Liver (tissue), 3 donors: ENCODE measurements at regions not wholly inside any gene's neighbourhood (a gene's known extent, or its start where the extent isn't known, plus 50 kb on each side); places are given as distances from the start of the nearest gene placed in this dataset.

Experiments
- FOXA1 ChIP-seq: IDR thresholded peaks from 2 replicates; pipeline ENCODE4 v1.6.1; 2016; ENCODE audit warnings: antibody characterized with exemption
- JUND ChIP-seq, 2 donors: IDR thresholded peaks; 2 replicates each; pipeline ENCODE4 v1.6.1; 2016; ENCODE audit warnings: antibody characterized with exemption in 2 of 2
- RAD21 ChIP-seq, 2 donors: IDR thresholded peaks; 2 replicates each; pipeline ENCODE4 v1.6.1; 2016; ENCODE audit warnings: antibody characterized with exemption in 2 of 2, mild to moderate bottlenecking in 2 of 2
- TAF1 ChIP-seq: conservative IDR thresholded peaks from 2 replicates; pipeline ENCODE4 v1.6.1; 2016; ENCODE audit warnings: antibody characterized with exemption, mild to moderate bottlenecking
- TF ChIP-seq, protein P1 (sequence below): fragments of 150-350 bp; IDR thresholded peaks from 2 replicates; pipeline ENCODE4 v1.5.1; 2017; ENCODE audit warnings: improper control_type of control experiment, low read depth, low read length; ENCODE audit not compliant: missing input control
- TF ChIP-seq, protein P2 (sequence below): IDR thresholded peaks from 2 replicates; pipeline ENCODE4 v1.6.1; 2016; ENCODE audit warnings: antibody characterized with exemption
- TF ChIP-seq, protein P3 (sequence below): IDR thresholded peaks from 2 replicates; pipeline ENCODE4 v1.6.1; 2016; ENCODE audit warnings: antibody characterized with exemption, mild to moderate bottlenecking
- TF ChIP-seq, protein P4 (sequence below): IDR thresholded peaks from 2 replicates; pipeline ENCODE4 v1.6.1; 2016; ENCODE audit warnings: antibody characterized with exemption
- donor health status: healthy.
- donor health status: healthy.

DNA sequence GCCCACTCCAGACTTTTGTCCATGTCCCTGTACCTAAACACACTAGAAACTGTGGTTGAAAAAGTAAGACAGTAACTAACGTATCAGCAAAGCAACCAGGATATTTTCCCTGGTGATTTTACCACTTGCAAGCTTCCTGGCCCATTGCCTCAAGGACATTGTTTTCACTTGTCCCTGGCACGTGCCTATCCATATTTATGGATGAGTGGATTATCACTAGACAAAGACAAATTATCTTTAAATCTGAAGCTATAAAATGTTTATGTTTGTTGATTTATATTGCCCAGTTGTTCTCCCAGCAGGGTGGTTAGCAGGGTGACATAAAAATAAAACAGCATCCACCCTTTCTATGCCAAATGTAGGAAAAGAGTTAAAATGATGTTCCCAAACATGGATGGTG lies 93.2 kb upstream of the STEAP1 start:
- TF ChIP-seq, protein P1, sequence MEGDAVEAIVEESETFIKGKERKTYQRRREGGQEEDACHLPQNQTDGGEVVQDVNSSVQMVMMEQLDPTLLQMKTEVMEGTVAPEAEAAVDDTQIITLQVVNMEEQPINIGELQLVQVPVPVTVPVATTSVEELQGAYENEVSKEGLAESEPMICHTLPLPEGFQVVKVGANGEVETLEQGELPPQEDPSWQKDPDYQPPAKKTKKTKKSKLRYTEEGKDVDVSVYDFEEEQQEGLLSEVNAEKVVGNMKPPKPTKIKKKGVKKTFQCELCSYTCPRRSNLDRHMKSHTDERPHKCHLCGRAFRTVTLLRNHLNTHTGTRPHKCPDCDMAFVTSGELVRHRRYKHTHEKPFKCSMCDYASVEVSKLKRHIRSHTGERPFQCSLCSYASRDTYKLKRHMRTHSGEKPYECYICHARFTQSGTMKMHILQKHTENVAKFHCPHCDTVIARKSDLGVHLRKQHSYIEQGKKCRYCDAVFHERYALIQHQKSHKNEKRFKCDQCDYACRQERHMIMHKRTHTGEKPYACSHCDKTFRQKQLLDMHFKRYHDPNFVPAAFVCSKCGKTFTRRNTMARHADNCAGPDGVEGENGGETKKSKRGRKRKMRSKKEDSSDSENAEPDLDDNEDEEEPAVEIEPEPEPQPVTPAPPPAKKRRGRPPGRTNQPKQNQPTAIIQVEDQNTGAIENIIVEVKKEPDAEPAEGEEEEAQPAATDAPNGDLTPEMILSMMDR: no peak
- TF ChIP-seq RAD21 (IDR thresholded peaks at IDR 0.05) (no peak), TAF1 (no peak), FOXA1 (no peak), JUND (IDR thresholded peaks at IDR 0.05) (no peak)
- TF ChIP-seq, protein P2, sequence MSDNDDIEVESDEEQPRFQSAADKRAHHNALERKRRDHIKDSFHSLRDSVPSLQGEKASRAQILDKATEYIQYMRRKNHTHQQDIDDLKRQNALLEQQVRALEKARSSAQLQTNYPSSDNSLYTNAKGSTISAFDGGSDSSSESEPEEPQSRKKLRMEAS: no peak
- TF ChIP-seq, protein P3, sequence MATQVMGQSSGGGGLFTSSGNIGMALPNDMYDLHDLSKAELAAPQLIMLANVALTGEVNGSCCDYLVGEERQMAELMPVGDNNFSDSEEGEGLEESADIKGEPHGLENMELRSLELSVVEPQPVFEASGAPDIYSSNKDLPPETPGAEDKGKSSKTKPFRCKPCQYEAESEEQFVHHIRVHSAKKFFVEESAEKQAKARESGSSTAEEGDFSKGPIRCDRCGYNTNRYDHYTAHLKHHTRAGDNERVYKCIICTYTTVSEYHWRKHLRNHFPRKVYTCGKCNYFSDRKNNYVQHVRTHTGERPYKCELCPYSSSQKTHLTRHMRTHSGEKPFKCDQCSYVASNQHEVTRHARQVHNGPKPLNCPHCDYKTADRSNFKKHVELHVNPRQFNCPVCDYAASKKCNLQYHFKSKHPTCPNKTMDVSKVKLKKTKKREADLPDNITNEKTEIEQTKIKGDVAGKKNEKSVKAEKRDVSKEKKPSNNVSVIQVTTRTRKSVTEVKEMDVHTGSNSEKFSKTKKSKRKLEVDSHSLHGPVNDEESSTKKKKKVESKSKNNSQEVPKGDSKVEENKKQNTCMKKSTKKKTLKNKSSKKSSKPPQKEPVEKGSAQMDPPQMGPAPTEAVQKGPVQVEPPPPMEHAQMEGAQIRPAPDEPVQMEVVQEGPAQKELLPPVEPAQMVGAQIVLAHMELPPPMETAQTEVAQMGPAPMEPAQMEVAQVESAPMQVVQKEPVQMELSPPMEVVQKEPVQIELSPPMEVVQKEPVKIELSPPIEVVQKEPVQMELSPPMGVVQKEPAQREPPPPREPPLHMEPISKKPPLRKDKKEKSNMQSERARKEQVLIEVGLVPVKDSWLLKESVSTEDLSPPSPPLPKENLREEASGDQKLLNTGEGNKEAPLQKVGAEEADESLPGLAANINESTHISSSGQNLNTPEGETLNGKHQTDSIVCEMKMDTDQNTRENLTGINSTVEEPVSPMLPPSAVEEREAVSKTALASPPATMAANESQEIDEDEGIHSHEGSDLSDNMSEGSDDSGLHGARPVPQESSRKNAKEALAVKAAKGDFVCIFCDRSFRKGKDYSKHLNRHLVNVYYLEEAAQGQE: no peak
- TF ChIP-seq, protein P4, sequence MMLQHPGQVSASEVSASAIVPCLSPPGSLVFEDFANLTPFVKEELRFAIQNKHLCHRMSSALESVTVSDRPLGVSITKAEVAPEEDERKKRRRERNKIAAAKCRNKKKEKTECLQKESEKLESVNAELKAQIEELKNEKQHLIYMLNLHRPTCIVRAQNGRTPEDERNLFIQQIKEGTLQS: no peak
